DOHH2 (cell line): ENCODE measurements at regions not wholly inside any gene's neighbourhood (a gene's known extent, or its start where the extent isn't known, plus 50 kb on each side); places are given as distances from the start of the nearest gene placed in this dataset.

Experiments
- H3F3A ChIP-seq: fragments of 200-600 bp; sonication (generic), shearing (Covaris generic); 2 replicates; pipeline ENCODE4 v1.6.0; 2016; ENCODE audit warnings: antibody characterized with exemption, mild to moderate bottlenecking; ENCODE audit not compliant: control insufficient read depth, insufficient read depth
- H3K27ac ChIP-seq: fragments of 200-600 bp; sonication (generic); 2 replicates; pipeline ENCODE4 v1.5.1; 2014; ENCODE audit warnings: low read depth, mild to moderate bottlenecking, low read length, moderate library complexity
- H3K27me3 ChIP-seq: fragments of 200-600 bp; sonication (generic); 2 replicates; pipeline ENCODE4 v1.6.1; 2014; ENCODE audit warnings: mild to moderate bottlenecking, low read length, mixed read lengths; ENCODE audit not compliant: control insufficient read depth
- H3K36me3 ChIP-seq: fragments of 200-600 bp; sonication (generic); 2 replicates; pipeline ENCODE4 v1.6.1; 2014; ENCODE audit warnings: mild to moderate bottlenecking, low read length, moderate library complexity, mixed read lengths; ENCODE audit not compliant: control insufficient read depth
- H3K4me1 ChIP-seq: fragments of 200-600 bp; sonication (generic); 2 replicates; pipeline ENCODE4 v1.6.1; 2014; ENCODE audit warnings: mild to moderate bottlenecking, low read length, mixed read lengths; ENCODE audit not compliant: control insufficient read depth
- H3K4me2 ChIP-seq: fragments of 200-600 bp; sonication (generic); 2 replicates; pipeline ENCODE4 v1.6.0; 2014; ENCODE audit warnings: mild to moderate bottlenecking, low read length, moderate library complexity
- H3K4me3 ChIP-seq: fragments of 200-600 bp; sonication (generic); 2 replicates; pipeline ENCODE4 v1.5.1; 2014; ENCODE audit warnings: mild to moderate bottlenecking, low read length, mixed read lengths
- H3K79me2 ChIP-seq: fragments of 200-600 bp; sonication (generic); 2 replicates; pipeline ENCODE4 v1.6.1; 2014; ENCODE audit warnings: mild to moderate bottlenecking, low read length, mixed read lengths; ENCODE audit not compliant: control insufficient read depth
- H3K9me2 ChIP-seq: fragments of 200-600 bp; sonication (generic); replicated peaks from 2 replicates; pipeline ENCODE4 v1.6.1; 2014; ENCODE audit warnings: mild to moderate bottlenecking, low read length, mixed read lengths; ENCODE audit not compliant: control insufficient read depth
- H3K9me3 ChIP-seq: fragments of 200-600 bp; sonication (generic); 2 replicates; pipeline ENCODE4 v1.6.1; 2014; ENCODE audit warnings: antibody characterized with exemption, low read length, mixed read lengths; ENCODE audit not compliant: control insufficient read depth, insufficient read depth
- H4K20me1 ChIP-seq: fragments of 200-600 bp; sonication (generic); 2 replicates; pipeline ENCODE4 v1.6.0; 2014; ENCODE audit warnings: low read depth, mild to moderate bottlenecking, antibody characterized with exemption, low read length, moderate library complexity; ENCODE audit not compliant: control insufficient read depth, insufficient read depth
- CTCF ChIP-seq: fragments of 200-600 bp; sonication (generic); IDR thresholded peaks from one replicate; pipeline ENCODE4 v1.5.1; 2014; ENCODE audit warnings: antibody characterized with exemption, mild to moderate bottlenecking, low read depth, low read length; ENCODE audit not compliant: poor library complexity, severe bottlenecking
- EZH2phosphoT487 ChIP-seq: fragments of 200-600 bp; sonication (generic); IDR thresholded peaks from 2 replicates; pipeline ENCODE4 v1.6.1; 2017; ENCODE audit warnings: borderline replicate concordance, mild to moderate bottlenecking, antibody characterized with exemption, low read length, moderate library complexity, mixed read lengths

- TF ChIP-seq CTCF: no peak
- TF ChIP-seq EZH2phosphoT487: no peak
- Histone ChIP-seq H3K9me2 (no peaks in the 10 kb centered on the region), H3K9me3 (no peaks in the 10 kb centered on the region), H3K27ac (no peak overlapping the region), H3K79me2 (no peaks in the 10 kb centered on the region), H3K4me3 (no peak overlapping the region), H3F3A (no peaks in the 10 kb centered on the region), H3K4me2 (no peak overlapping the region), H3K4me1 (no peaks in the 10 kb centered on the region), H3K27me3 (no peaks in the 10 kb centered on the region), H3K36me3 (no peaks in the 10 kb centered on the region), H4K20me1 (no peaks in the 10 kb centered on the region)
These were observed 498.9 kb upstream of the NETO1 start for GRCh38 chr18:73366713-73367112.

GRCh38 chr18:73365018-73365417 is 497.2 kb upstream of the NETO1 start:
- no peaks in the 10 kb centered on the region for H3F3A ChIP-seq
- H3K9me3 ChIP-seq: no peaks in the 10 kb centered on the region
- no peaks in the 10 kb centered on the region for H3K27me3 ChIP-seq
- no peak overlapping the region for H3K27ac ChIP-seq
- no peaks in the 10 kb centered on the region for H3K9me2 ChIP-seq
- H3K4me1 ChIP-seq: no peaks in the 10 kb centered on the region
- H4K20me1 ChIP-seq: no peaks in the 10 kb centered on the region
- TF ChIP-seq CTCF: no peak
- TF ChIP-seq EZH2phosphoT487: no peak
- no peak overlapping the region for H3K4me3 ChIP-seq
- no peaks in the 10 kb centered on the region for H3K36me3 ChIP-seq
- no peaks in the 10 kb centered on the region for H3K79me2 ChIP-seq
- H3K4me2 ChIP-seq: no peak overlapping the region

DNA sequence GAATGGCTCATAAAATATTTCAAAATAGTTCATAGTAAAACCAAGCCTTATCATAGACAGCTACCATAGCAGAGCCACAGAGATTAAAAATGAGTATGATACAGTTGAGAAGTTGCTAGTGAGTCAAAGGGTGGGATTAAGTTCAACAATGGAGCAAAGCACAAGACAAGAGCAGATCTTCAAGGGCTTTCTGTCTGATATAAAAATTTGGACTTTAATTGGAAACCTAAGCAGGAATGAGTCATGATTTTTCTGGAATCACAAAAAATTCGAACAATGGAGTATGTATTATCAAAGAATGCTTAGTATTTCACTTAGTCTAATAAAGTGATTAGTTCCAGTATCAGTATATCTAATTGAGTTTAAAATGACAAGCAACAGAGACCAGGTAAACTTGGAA is 487.3 kb upstream of the NETO1 start:
- H3K27ac ChIP-seq: no peak overlapping the region
- H3K4me2 ChIP-seq: no peak overlapping the region
- no peaks in the 10 kb centered on the region for H3K36me3 ChIP-seq
- H3K4me1 ChIP-seq: no peaks in the 10 kb centered on the region
- H3K4me3 ChIP-seq: no peak overlapping the region
- H3K27me3 ChIP-seq: no peaks in the 10 kb centered on the region
- TF ChIP-seq EZH2phosphoT487: no peak
- TF ChIP-seq CTCF: no peak
- no peaks in the 10 kb centered on the region for H3K79me2 ChIP-seq
- H4K20me1 ChIP-seq: no peaks in the 10 kb centered on the region
- H3F3A ChIP-seq: no peaks in the 10 kb centered on the region
- no peaks in the 10 kb centered on the region for H3K9me3 ChIP-seq
- no peaks in the 10 kb centered on the region for H3K9me2 ChIP-seq

DNA sequence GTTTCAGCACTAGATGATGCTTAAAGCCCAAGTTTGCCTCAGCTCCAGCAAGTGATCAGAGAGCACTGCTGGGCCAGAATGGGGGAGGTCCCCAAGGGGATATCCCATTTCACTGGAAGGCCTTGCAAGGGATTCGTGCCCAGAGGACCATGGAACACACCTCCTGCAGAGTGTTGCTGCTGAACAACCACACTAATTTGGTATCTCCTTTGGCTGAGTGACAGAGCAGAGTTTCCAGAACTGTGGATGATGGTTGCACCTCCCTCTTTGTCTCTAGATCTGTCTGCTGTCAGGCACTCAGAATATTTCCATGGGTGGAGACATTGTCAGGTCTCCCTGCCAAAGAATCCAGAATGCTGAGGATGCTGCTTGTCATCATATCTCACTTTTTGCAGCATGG is 484.8 kb upstream of the NETO1 start:
- Histone ChIP-seq H3K9me2 (no peaks in the 10 kb centered on the region), H3K27ac (no peak overlapping the region), H4K20me1 (no peaks in the 10 kb centered on the region), H3K4me1 (no peaks in the 10 kb centered on the region), H3K4me2 (no peak overlapping the region), H3K27me3 (no peaks in the 10 kb centered on the region), H3K79me2 (no peaks in the 10 kb centered on the region), H3K36me3 (no peaks in the 10 kb centered on the region), H3F3A (no peaks in the 10 kb centered on the region), H3K9me3 (no peaks in the 10 kb centered on the region), H3K4me3 (no peak overlapping the region)
- TF ChIP-seq EZH2phosphoT487 (no peak), CTCF (no peak)
